ENCODE measurements at regions not wholly inside any gene's neighbourhood (a gene's known extent, or its start where the extent isn't known, plus 50 kb on each side); places are given as distances from the start of the nearest gene placed in this dataset.

- Mint-ChIP-seq H3K4me1 (no peaks in the 10 kb centered on the region), H3K36me3 (ENCODE audit: low read depth) (no peaks in the 10 kb centered on the region), H3K4me3 (no peak overlapping the region), H3K27me3 (no peaks in the 10 kb centered on the region), H3K27ac (no peak overlapping the region)
- no peak for DNase-seq
- H3K9me3 ChIP-seq (ENCODE audit: control insufficient read depth, low read length, poor library complexity, severe bottlenecking): no peaks in the 10 kb centered on the region
- no peak for ATAC-seq
These were observed 553.9 kb upstream of the MKI67 start for GRCh38 chr10:128680116-128680515.

GRCh38 chr10:128684215-128684614 lies 558.0 kb upstream of the MKI67 start:
- H3K4me1 Mint-ChIP-seq: no peaks in the 10 kb centered on the region
- no peak for ATAC-seq
- H3K9me3 ChIP-seq (ENCODE audit: control insufficient read depth, low read length, poor library complexity, severe bottlenecking): no peaks in the 10 kb centered on the region
- no peak for DNase-seq
- H3K36me3 Mint-ChIP-seq (ENCODE audit: low read depth): no peaks in the 10 kb centered on the region
- H3K27ac Mint-ChIP-seq: no peak overlapping the region
- H3K4me3 Mint-ChIP-seq: no peak overlapping the region
- peaks cover 4% of the 10 kb centered on the region for H3K27me3 Mint-ChIP-seq

GRCh38 chr10:128686630-128687278 lies 560.5 kb upstream of the MKI67 start:
- H3K27me3 Mint-ChIP-seq: peaks cover 4% of the 10 kb centered on the region

GRCh38 chr10:128687408-128687807 lies 561.2 kb upstream of the MKI67 start:
- Mint-ChIP-seq H3K4me1 (no peaks in the 10 kb centered on the region), H3K27me3 (peaks cover 4% of the 10 kb centered on the region), H3K36me3 (ENCODE audit: low read depth) (no peaks in the 10 kb centered on the region), H3K27ac (no peak overlapping the region), H3K4me3 (no peak overlapping the region)
- ATAC-seq (no peak), DNase-seq (no peak)
- no peaks in the 10 kb centered on the region for H3K9me3 ChIP-seq (ENCODE audit: control insufficient read depth, low read length, poor library complexity, severe bottlenecking)

More at GRCh38 chr10:128686630-128687278, 560.5 kb upstream of the MKI67 start:
- Mint-ChIP-seq H3K4me3 (no peak overlapping the region), H3K36me3 (ENCODE audit: low read depth) (no peaks in the 10 kb centered on the region), H3K27ac (no peak overlapping the region), H3K4me1 (no peaks in the 10 kb centered on the region)
- DNase-seq (no peak), ATAC-seq (no peak)
- H3K9me3 ChIP-seq (ENCODE audit: control insufficient read depth, low read length, poor library complexity, severe bottlenecking): no peaks in the 10 kb centered on the region

DNA sequence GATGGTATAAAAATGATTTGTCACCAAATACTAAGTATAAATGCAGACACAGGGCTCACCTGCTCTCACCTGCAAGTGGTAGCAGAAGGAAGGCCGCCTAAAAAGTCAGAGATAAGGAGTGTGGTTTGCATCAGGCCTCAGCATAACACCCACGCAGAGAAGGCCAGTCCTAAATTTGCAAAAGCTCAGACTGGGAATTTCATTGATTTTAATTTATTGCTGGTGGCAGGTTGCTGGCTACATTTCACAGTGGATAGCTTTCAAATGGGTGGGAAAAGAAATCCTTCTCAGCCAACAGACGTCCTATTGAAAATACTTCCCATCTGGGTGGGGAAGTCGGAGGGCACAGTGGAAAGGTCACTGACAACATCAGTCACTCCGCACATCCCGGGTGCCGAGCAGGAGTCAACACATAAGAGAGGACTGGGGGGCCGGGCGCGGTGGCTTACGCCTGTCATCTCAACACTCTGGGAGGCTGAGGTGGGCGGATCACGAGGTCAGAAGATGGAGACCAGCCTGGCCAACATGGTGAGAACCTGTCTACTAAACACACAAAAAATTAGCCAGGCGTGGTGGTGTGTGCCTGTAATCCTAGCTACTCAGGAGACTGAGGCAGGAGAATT lies 561.8 kb upstream of the MKI67 start:
- H3K4me3 Mint-ChIP-seq: no peak overlapping the region
- ATAC-seq (no peak), DNase-seq (no peak)
- H3K27me3 Mint-ChIP-seq: peaks cover 4% of the 10 kb centered on the region
- H3K9me3 ChIP-seq (ENCODE audit: control insufficient read depth, low read length, poor library complexity, severe bottlenecking): no peaks in the 10 kb centered on the region
- no peaks in the 10 kb centered on the region for H3K36me3 Mint-ChIP-seq (ENCODE audit: low read depth)
- no peak overlapping the region for H3K27ac Mint-ChIP-seq
- no peaks in the 10 kb centered on the region for H3K4me1 Mint-ChIP-seq

DNA sequence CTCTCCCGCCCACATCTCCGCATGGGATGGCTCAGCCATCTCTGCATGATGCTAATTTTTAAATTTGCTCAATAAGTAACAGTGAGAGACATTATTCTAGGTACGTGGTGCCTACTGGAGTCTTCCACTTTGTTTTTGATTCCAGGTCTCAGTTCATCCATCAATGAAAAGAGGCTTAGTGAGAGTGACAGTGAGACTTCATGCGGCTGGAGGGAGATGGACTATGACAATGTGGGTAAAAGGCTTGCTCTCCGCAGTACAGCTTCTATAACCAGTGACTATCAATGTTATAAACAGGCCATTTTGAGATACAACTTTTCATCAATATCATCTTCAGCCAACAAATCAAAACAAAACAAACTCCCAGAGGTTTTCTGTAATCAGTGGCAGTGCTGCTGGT lies 563.4 kb upstream of the MKI67 start:
- Mint-ChIP-seq H3K27ac (no peak overlapping the region), H3K27me3 (peaks cover 4% of the 10 kb centered on the region), H3K4me1 (no peaks in the 10 kb centered on the region), H3K36me3 (ENCODE audit: low read depth) (no peaks in the 10 kb centered on the region), H3K4me3 (no peak overlapping the region)
- no peaks in the 10 kb centered on the region for H3K9me3 ChIP-seq (ENCODE audit: control insufficient read depth, low read length, poor library complexity, severe bottlenecking)
- DNase-seq (no peak), ATAC-seq (no peak)

DNA sequence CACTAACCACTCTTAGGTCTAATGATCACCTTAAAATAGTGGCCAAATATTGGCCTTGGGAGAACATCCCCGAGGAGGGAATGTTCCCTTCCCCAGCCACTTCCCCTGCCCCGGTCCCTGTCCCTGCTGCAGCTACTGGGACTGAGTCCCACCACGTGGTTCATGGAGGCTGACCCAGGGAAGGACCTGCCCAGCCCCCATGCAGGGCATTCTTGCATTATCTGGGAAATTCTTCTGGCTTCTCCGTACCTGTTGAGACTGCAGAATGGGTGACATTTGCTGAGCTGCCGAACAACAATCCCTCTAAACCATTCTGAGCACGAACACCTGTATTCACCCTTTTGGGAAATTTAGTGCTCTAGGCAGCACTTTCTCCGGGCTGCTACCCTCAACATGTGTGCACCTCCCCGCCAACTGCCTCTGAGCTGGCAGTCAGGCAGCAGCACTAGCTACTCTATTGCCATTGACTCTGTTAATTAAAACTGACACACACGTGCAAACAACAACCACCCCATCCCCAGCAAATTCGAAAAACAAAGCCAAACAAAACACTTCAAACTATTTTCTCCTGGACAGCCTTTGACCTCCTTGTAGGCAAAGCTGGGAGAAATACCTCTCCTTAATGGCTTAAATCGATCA lies 567.4 kb upstream of the MKI67 start:
- H3K9me3 ChIP-seq (ENCODE audit: control insufficient read depth, low read length, poor library complexity, severe bottlenecking): no peaks in the 10 kb centered on the region
- Mint-ChIP-seq H3K4me1 (no peaks in the 10 kb centered on the region), H3K4me3 (no peak overlapping the region), H3K27ac (no peak overlapping the region), H3K27me3 (peaks cover 4% of the 10 kb centered on the region), H3K36me3 (ENCODE audit: low read depth) (no peaks in the 10 kb centered on the region)
- DNase-seq (no peak), ATAC-seq (no peak)

DNA sequence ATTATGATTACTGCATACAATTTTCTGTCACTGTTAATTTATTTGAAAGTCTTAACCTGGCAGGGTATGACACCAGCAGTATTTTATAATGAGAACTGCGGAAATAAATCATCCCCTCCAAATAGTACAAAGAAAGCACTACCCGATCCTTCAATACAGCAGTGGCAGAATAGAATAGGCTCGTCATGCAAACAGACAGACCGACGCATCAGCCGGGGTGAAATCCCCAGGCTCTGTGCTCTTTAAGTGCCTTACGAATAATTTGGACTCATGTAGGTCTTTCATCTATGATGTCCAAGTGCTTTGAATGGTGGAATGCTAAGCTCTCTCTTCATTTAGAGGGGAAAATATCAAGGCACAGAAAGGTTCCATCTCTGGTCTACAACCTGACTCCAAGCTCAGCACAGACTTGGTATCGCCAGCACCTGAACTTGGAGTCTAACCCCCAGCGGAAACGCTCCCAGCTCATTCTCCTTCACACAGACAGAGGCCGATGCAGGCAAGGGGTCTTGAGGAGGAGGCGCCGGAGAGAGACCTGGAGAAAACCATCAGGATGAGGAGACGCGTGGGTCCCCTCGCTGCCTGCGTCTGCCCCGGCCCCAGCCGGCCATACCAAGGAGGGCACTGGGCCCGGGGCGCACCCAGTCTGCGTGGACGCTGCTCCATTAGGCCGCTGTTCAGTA lies 568.1 kb upstream of the MKI67 start:
- no peaks in the 10 kb centered on the region for H3K36me3 Mint-ChIP-seq (ENCODE audit: low read depth)
- ATAC-seq (no peak), DNase-seq (no peak)
- H3K9me3 ChIP-seq (ENCODE audit: control insufficient read depth, low read length, poor library complexity, severe bottlenecking): no peaks in the 10 kb centered on the region
- no peaks in the 10 kb centered on the region for H3K4me1 Mint-ChIP-seq
- H3K27ac Mint-ChIP-seq: no peak overlapping the region
- H3K4me3 Mint-ChIP-seq: no peak overlapping the region
- peaks cover 4% of the 10 kb centered on the region for H3K27me3 Mint-ChIP-seq

GRCh38 chr10:128694851-128695725 lies 568.9 kb upstream of the MKI67 start:
- Mint-ChIP-seq H3K4me1 (no peaks in the 10 kb centered on the region), H3K36me3 (ENCODE audit: low read depth) (no peaks in the 10 kb centered on the region), H3K27ac (no peak overlapping the region), H3K4me3 (no peak overlapping the region), H3K27me3 (peaks cover 4% of the 10 kb centered on the region)
- DNase-seq (no peak), ATAC-seq (no peak)
- H3K9me3 ChIP-seq (ENCODE audit: control insufficient read depth, low read length, poor library complexity, severe bottlenecking): no peaks in the 10 kb centered on the region

DNA sequence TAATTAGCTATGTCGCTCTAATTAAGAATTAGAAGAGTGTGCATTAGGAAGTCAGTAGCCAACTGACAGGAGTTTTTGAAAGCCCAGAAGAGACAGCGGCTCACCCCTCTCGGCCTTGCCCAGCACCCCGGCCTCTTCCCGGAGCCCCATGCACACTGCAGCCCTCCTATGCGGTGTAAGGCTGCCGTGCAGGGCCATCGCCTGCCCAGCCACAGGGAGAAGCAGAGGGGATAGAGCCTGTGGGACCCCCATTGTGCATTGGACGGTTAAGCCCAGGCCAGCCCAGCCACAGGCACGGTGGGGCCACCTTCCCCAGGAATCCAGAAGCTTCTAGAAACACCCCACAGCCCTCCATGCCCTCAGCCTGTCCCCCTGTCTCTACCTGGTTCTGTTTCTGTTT lies 569.7 kb upstream of the MKI67 start:
- peaks cover 4% of the 10 kb centered on the region for H3K27me3 Mint-ChIP-seq
- no peak for ATAC-seq
- no peaks in the 10 kb centered on the region for H3K36me3 Mint-ChIP-seq (ENCODE audit: low read depth)
- DNase-seq: no peak
- H3K4me1 Mint-ChIP-seq: no peaks in the 10 kb centered on the region
- no peak overlapping the region for H3K27ac Mint-ChIP-seq
- H3K9me3 ChIP-seq (ENCODE audit: control insufficient read depth, low read length, poor library complexity, severe bottlenecking): no peaks in the 10 kb centered on the region
- no peak overlapping the region for H3K4me3 Mint-ChIP-seq

DNA sequence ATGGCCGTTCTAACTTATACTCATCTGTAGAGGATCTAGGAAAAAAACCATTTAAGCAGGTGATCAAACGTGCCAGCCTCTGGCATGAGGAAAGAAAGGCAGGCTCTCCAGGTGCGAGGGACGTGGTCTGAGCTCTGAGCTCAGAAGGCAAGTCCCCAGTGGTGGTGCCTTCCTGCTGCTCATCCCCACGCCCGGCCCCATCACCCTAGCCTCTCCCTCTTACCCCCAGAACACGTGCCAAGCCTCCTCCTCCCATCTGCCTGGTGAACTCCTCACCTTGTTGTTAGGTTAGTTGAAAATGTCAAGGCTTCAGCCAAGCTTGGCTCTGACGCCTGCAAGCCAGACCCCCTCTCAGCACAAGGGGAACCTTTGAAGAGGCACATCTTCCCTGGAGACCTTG lies 571.2 kb upstream of the MKI67 start:
- Mint-ChIP-seq H3K27ac (no peak overlapping the region), H3K4me3 (no peak overlapping the region), H3K36me3 (ENCODE audit: low read depth) (no peaks in the 10 kb centered on the region), H3K4me1 (no peaks in the 10 kb centered on the region), H3K27me3 (peaks cover 4% of the 10 kb centered on the region)
- DNase-seq: no peak
- ATAC-seq: no peak
- H3K9me3 ChIP-seq (ENCODE audit: control insufficient read depth, low read length, poor library complexity, severe bottlenecking): no peaks in the 10 kb centered on the region

- peaks cover 4% of the 10 kb centered on the region for H3K27me3 Mint-ChIP-seq
These were observed 575.2 kb upstream of the MKI67 start for GRCh38 chr10:128701381-128701780.

GRCh38 chr10:128701837-128702236 lies 575.6 kb upstream of the MKI67 start:
- peaks cover 2% of the 10 kb centered on the region for H3K27me3 Mint-ChIP-seq
- no peak overlapping the region for H3K27ac Mint-ChIP-seq
- no peaks in the 10 kb centered on the region for H3K4me1 Mint-ChIP-seq
- H3K36me3 Mint-ChIP-seq (ENCODE audit: low read depth): no peaks in the 10 kb centered on the region
- H3K9me3 ChIP-seq (ENCODE audit: control insufficient read depth, low read length, poor library complexity, severe bottlenecking): no peaks in the 10 kb centered on the region
- no peak overlapping the region for H3K4me3 Mint-ChIP-seq
- DNase-seq (no peak), ATAC-seq (no peak)

More at GRCh38 chr10:128701381-128701780, 575.2 kb upstream of the MKI67 start:
- Mint-ChIP-seq H3K27ac (no peak overlapping the region), H3K36me3 (ENCODE audit: low read depth) (no peaks in the 10 kb centered on the region), H3K4me1 (no peaks in the 10 kb centered on the region), H3K4me3 (no peak overlapping the region)
- no peaks in the 10 kb centered on the region for H3K9me3 ChIP-seq (ENCODE audit: control insufficient read depth, low read length, poor library complexity, severe bottlenecking)
- DNase-seq (no peak), ATAC-seq (no peak)

Data from T-helper 17 cell (primary cell).